ENCODE measurements at regions not wholly inside any gene's neighbourhood (a gene's known extent, or its start where the extent isn't known, plus 50 kb on each side); places are given as distances from the start of the nearest gene placed in this dataset.

DNA sequence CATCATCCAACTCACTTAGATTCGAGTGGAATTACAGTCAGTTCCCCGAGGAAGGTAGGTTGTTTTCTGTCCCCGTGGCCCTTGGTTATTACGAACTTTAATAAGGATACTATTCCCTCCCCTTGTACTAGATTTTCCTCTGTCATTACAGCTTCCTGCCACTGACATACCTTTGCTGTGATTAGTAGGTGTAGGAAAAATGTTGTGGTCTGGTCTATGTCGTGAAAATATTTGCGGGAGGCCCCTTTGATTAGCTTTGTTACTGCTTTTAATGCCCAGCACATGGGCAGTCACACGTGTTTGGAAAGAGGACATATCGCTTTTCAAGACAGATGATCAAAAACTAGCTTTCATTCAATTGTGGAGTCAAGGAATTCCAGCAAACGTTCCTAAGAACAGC lies 92.2 kb downstream of the GATA3 start:
- TF ChIP-seq, protein P1, sequence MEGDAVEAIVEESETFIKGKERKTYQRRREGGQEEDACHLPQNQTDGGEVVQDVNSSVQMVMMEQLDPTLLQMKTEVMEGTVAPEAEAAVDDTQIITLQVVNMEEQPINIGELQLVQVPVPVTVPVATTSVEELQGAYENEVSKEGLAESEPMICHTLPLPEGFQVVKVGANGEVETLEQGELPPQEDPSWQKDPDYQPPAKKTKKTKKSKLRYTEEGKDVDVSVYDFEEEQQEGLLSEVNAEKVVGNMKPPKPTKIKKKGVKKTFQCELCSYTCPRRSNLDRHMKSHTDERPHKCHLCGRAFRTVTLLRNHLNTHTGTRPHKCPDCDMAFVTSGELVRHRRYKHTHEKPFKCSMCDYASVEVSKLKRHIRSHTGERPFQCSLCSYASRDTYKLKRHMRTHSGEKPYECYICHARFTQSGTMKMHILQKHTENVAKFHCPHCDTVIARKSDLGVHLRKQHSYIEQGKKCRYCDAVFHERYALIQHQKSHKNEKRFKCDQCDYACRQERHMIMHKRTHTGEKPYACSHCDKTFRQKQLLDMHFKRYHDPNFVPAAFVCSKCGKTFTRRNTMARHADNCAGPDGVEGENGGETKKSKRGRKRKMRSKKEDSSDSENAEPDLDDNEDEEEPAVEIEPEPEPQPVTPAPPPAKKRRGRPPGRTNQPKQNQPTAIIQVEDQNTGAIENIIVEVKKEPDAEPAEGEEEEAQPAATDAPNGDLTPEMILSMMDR (IDR thresholded peaks at IDR 0.05) = no peak
- Mint-ChIP-seq H3K9me3 (no peaks in the 10 kb centered on the region), H3K27me3 (no peaks in the 10 kb centered on the region), H3K36me3 (ENCODE audit: low read depth) (no peaks in the 10 kb centered on the region), H3K4me1 (ENCODE audit: low read depth) (no peaks in the 10 kb centered on the region), H3K27ac (no peak overlapping the region), H3K4me3 (no peak overlapping the region)
- ChIA-PET POLR2A (interaction anchor here (1.1 kb wide), 1 partner anchor 75 kb away, joined by 3 read pairs; no protein-coding TSS in a partner anchor), CTCF (no interaction called here)
- no peak for DNase-seq
- no peak for ATAC-seq
- intact Hi-C loops (cut with micrococcal nuclease) = no loop called here

DNA sequence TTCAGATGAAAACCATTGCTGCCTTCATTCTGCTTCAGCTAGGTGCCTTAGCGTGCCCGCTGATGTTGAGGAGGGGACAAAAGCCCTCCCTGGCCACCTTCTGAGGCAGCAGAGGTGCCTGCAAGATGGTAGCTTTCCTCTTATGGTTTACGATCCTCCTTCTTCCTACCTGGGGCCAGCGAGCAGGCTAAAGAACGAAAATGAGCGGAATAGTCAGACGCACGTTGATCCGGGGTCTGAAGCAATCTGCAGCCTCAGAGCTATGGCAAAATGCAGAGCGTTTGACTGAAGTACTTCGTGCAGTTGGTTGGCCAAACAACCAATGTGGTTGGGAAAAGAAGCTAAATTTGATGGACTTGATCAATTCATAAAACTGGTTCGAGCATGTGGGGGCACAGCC lies 95.5 kb downstream of the GATA3 start:
- TF ChIP-seq, protein P1 (IDR thresholded peaks at IDR 0.05) = no peak
- DNase-seq (no peak), ATAC-seq (no peak)
- Mint-ChIP-seq H3K9me3 (no peaks in the 10 kb centered on the region), H3K27ac (no peak overlapping the region), H3K4me3 (no peak overlapping the region), H3K27me3 (peaks cover 2% of the 10 kb centered on the region), H3K36me3 (ENCODE audit: low read depth) (no peaks in the 10 kb centered on the region), H3K4me1 (ENCODE audit: low read depth) (no peaks in the 10 kb centered on the region)
- POLR2A ChIA-PET = interaction anchor here (0.8 kb wide), 1 partner anchor 63 kb away, joined by 5 read pairs; no protein-coding TSS in a partner anchor
- CTCF ChIA-PET = no interaction called here
- intact Hi-C loops (cut with micrococcal nuclease) = no loop called here

DNA sequence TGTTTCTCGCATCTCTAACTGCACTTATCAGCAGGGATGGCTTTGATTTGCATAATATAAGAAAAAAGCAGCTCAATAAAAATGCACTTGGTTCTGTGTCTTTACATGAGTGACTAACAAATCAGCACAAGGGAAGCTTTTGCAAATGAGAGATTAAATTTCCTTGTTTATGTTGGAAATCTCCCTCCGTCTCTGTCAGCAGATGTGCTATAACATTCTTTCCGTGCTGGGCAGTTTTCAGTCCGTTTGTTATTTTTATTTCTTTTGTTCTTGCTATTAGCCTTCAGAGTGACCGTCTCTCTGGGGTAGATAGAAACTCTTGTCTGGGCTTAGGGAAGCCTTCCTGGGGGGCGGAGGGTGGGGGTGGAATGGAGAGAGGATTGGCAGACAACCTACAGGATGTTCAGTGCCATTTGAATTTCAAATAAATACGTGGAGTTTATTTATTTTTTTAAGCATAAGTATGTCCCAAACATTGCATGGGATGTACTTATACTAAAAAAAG lies 96.0 kb downstream of the GATA3 start:
- peaks cover 2% of the 10 kb centered on the region for H3K27me3 Mint-ChIP-seq
- intact Hi-C loops (cut with micrococcal nuclease) = no loop called here
- POLR2A ChIA-PET = interaction anchor here (0.8 to 1.0 kb wide), 2 partner anchors 64 to 331 kb away, joined by 3 to 5 read pairs; no protein-coding TSS in a partner anchor

DNA sequence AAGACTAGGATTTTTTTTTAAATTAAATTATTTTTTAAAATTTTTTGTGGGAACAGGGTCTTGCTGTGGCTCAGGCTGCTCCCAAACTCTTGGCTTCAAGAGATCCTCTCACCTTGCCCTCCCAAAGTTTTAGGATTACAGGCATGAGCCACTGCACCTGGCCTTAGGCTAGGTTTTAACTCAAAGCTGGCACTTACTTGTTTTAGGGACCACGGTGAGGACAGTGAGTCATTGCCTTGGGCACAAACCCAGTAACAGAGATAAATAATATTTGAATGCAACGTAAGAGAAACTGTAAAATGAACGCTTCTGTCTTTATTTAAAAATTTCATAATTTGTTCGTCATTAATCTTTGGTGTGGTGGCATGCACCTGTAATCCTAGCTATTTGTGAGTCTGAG lies 96.6 kb downstream of the GATA3 start:
- intact Hi-C loops (cut with micrococcal nuclease) = no loop called here
- Mint-ChIP-seq H3K4me3 (no peak overlapping the region), H3K4me1 (ENCODE audit: low read depth) (no peaks in the 10 kb centered on the region), H3K27me3 (peaks cover 2% of the 10 kb centered on the region), H3K27ac (no peak overlapping the region), H3K36me3 (ENCODE audit: low read depth) (no peaks in the 10 kb centered on the region), H3K9me3 (no peaks in the 10 kb centered on the region)
- DNase-seq (no peak), ATAC-seq (no peak)
- ChIA-PET CTCF (no interaction called here), POLR2A (interaction anchor here (1.0 kb wide), 1 partner anchor 330 kb away, joined by 3 read pairs; no protein-coding TSS in a partner anchor)
- TF ChIP-seq, protein P1 (IDR thresholded peaks at IDR 0.05) = no peak

More for the DNA sequence above, 96.0 kb downstream of the GATA3 start:
- no peak for ATAC-seq
- CTCF ChIA-PET = no interaction called here
- no peaks in the 10 kb centered on the region for H3K36me3 Mint-ChIP-seq (ENCODE audit: low read depth)
- no peak for DNase-seq
- H3K27ac Mint-ChIP-seq = no peak overlapping the region
- H3K9me3 Mint-ChIP-seq = no peaks in the 10 kb centered on the region
- H3K4me3 Mint-ChIP-seq = no peak overlapping the region
- TF ChIP-seq, protein P1 (IDR thresholded peaks at IDR 0.05) = no peak
- H3K4me1 Mint-ChIP-seq (ENCODE audit: low read depth) = no peaks in the 10 kb centered on the region

DNA sequence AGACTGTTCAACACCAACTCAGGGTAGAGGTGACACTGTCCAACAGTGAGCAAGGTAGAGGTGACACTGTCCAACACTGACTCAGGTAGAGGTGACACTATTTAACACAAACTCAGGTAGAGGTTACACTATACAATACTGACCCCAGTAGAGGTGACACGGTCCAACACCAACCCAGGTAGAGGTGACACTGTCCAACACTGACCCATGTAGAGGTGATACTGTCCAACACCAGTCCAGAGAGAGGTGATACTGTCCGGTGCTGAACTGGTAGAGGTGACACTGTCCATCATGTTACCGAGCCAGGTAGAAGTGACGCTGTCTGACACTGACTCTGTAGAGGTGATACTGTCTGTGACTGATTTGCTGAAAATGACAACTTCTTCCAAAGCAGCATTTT lies 102.4 kb downstream of the GATA3 start:
- CTCF ChIA-PET = interaction anchor here (1.6 kb wide), 1 partner anchor 13 kb away, joined by 4 read pairs; no protein-coding TSS in a partner anchor
- Mint-ChIP-seq H3K4me1 (ENCODE audit: low read depth) (peaks cover 12% of the 10 kb centered on the region), H3K9me3 (no peaks in the 10 kb centered on the region), H3K36me3 (ENCODE audit: low read depth) (no peaks in the 10 kb centered on the region), H3K27me3 (peaks cover 13% of the 10 kb centered on the region), H3K4me3 (no peak overlapping the region), H3K27ac (no peak overlapping the region)
- POLR2A ChIA-PET = no interaction called here
- intact Hi-C loops (cut with micrococcal nuclease) = no loop called here
- TF ChIP-seq, protein P1 (IDR thresholded peaks at IDR 0.05) = no peak
- ATAC-seq (no peak), DNase-seq (no peak)

All from activated CD8-positive, alpha-beta T cell treated with anti-CD3 and anti-CD28 coated beads for 36 hours (primary cell).